ENCODE measurements at regions not wholly inside any gene's neighbourhood (a gene's known extent, or its start where the extent isn't known, plus 50 kb on each side); places are given as distances from the start of the nearest gene placed in this dataset.

GRCh38 chr6:144882425-144882824, 597.3 kb downstream of the UTRN start:
- H3K4me1 Mint-ChIP-seq (ENCODE audit: low read depth, unreplicated experiment) = peaks cover 7% of the 10 kb centered on the region
- no peak for DNase-seq
- no peaks in the 10 kb centered on the region for H3K36me3 Mint-ChIP-seq (ENCODE audit: insufficient read depth, unreplicated experiment)
- H3K9me3 Mint-ChIP-seq (ENCODE audit: low read depth, unreplicated experiment) = no peaks in the 10 kb centered on the region
- intact Hi-C loops (cut with micrococcal nuclease; ENCODE audit: unreplicated experiment) = no loop called here
- no peak for TF ChIP-seq CTCF (IDR thresholded peaks at IDR 0.05; ENCODE audit: unreplicated experiment)
- H3K4me3 Mint-ChIP-seq (ENCODE audit: low read depth, unreplicated experiment) = no peak overlapping the region
- no TSS peak for BruUV-seq (replicated peaks)
- no peaks in the 10 kb centered on the region for H3K27me3 Mint-ChIP-seq (ENCODE audit: unreplicated experiment)
- CTCF ChIA-PET = no interaction called here
- no peak overlapping the region for H3K27ac Mint-ChIP-seq (ENCODE audit: unreplicated experiment)

GRCh38 chr6:144883915-144884314, 598.8 kb downstream of the UTRN start:
- no peak overlapping the region for H3K4me3 Mint-ChIP-seq (ENCODE audit: low read depth, unreplicated experiment)
- H3K4me1 Mint-ChIP-seq (ENCODE audit: low read depth, unreplicated experiment) = peaks cover 7% of the 10 kb centered on the region
- H3K36me3 Mint-ChIP-seq (ENCODE audit: insufficient read depth, unreplicated experiment) = no peaks in the 10 kb centered on the region
- H3K27ac Mint-ChIP-seq (ENCODE audit: unreplicated experiment) = no peak overlapping the region
- no peak for TF ChIP-seq CTCF (IDR thresholded peaks at IDR 0.05; ENCODE audit: unreplicated experiment)
- no peaks in the 10 kb centered on the region for H3K27me3 Mint-ChIP-seq (ENCODE audit: unreplicated experiment)
- CTCF ChIA-PET = no interaction called here
- BruUV-seq (replicated peaks) = no TSS peak
- intact Hi-C loops (cut with micrococcal nuclease; ENCODE audit: unreplicated experiment) = no loop called here
- H3K9me3 Mint-ChIP-seq (ENCODE audit: low read depth, unreplicated experiment) = no peaks in the 10 kb centered on the region
- DNase-seq = no peak

- no peak for TF ChIP-seq CTCF (IDR thresholded peaks at IDR 0.05; ENCODE audit: unreplicated experiment)
- Mint-ChIP-seq H3K9me3 (ENCODE audit: low read depth, unreplicated experiment) (no peaks in the 10 kb centered on the region), H3K36me3 (ENCODE audit: insufficient read depth, unreplicated experiment) (no peaks in the 10 kb centered on the region), H3K27me3 (ENCODE audit: unreplicated experiment) (no peaks in the 10 kb centered on the region), H3K4me3 (ENCODE audit: low read depth, unreplicated experiment) (no peak overlapping the region), H3K27ac (ENCODE audit: unreplicated experiment) (no peak overlapping the region), H3K4me1 (ENCODE audit: low read depth, unreplicated experiment) (peaks cover 7% of the 10 kb centered on the region)
- no TSS peak for BruUV-seq (replicated peaks)
- no peak for DNase-seq
- intact Hi-C loops (cut with micrococcal nuclease; ENCODE audit: unreplicated experiment) = no loop called here
- CTCF ChIA-PET = no interaction called here
These were observed 600.7 kb downstream of the UTRN start for GRCh38 chr6:144885817-144886216.

GRCh38 chr6:144886682-144887081, 601.5 kb downstream of the UTRN start:
- no TSS peak for BruUV-seq (replicated peaks)
- Mint-ChIP-seq H3K36me3 (ENCODE audit: insufficient read depth, unreplicated experiment) (no peaks in the 10 kb centered on the region), H3K4me3 (ENCODE audit: low read depth, unreplicated experiment) (no peak overlapping the region), H3K9me3 (ENCODE audit: low read depth, unreplicated experiment) (no peaks in the 10 kb centered on the region), H3K27me3 (ENCODE audit: unreplicated experiment) (no peaks in the 10 kb centered on the region), H3K27ac (ENCODE audit: unreplicated experiment) (no peak overlapping the region), H3K4me1 (ENCODE audit: low read depth, unreplicated experiment) (peaks cover 7% of the 10 kb centered on the region)
- CTCF ChIA-PET = no interaction called here
- no peak for TF ChIP-seq CTCF (IDR thresholded peaks at IDR 0.05; ENCODE audit: unreplicated experiment)
- no peak for DNase-seq
- intact Hi-C loops (cut with micrococcal nuclease; ENCODE audit: unreplicated experiment) = no loop called here

GRCh38 chr6:144888621-144889020, 603.5 kb downstream of the UTRN start:
- intact Hi-C loops (cut with micrococcal nuclease; ENCODE audit: unreplicated experiment) = no loop called here
- Mint-ChIP-seq H3K4me3 (ENCODE audit: low read depth, unreplicated experiment) (no peak overlapping the region), H3K9me3 (ENCODE audit: low read depth, unreplicated experiment) (no peaks in the 10 kb centered on the region), H3K27ac (ENCODE audit: unreplicated experiment) (no peak overlapping the region), H3K36me3 (ENCODE audit: insufficient read depth, unreplicated experiment) (no peaks in the 10 kb centered on the region), H3K4me1 (ENCODE audit: low read depth, unreplicated experiment) (peaks cover 9% of the 10 kb centered on the region), H3K27me3 (ENCODE audit: unreplicated experiment) (no peaks in the 10 kb centered on the region)
- CTCF ChIA-PET = no interaction called here
- DNase-seq = no peak
- BruUV-seq (replicated peaks) = no TSS peak
- no peak for TF ChIP-seq CTCF (IDR thresholded peaks at IDR 0.05; ENCODE audit: unreplicated experiment)
